Stomach smooth muscle (tissue), 2 donors: ENCODE measurements at regions not wholly inside any gene's neighbourhood (a gene's known extent, or its start where the extent isn't known, plus 50 kb on each side); places are given as distances from the start of the nearest gene placed in this dataset.

Experiments used
- H3K27ac ChIP-seq: one replicate; pipeline ENCODE4 v1.7.0; 2013; ENCODE audit warnings: mild to moderate bottlenecking, low read length, inconsistent platforms
- H3K27me3 ChIP-seq, 2 donors: one replicate each; pipeline ENCODE4 v1.7.0; 2013; ENCODE audit warnings: low read length in 2 of 2; ENCODE audit not compliant: insufficient read depth in 2 of 2, control insufficient read depth in 1 of 2
- H3K36me3 ChIP-seq, 2 donors: one replicate each; pipeline ENCODE4 v1.7.0; 2013; ENCODE audit warnings: low read length in 2 of 2; ENCODE audit not compliant: control insufficient read depth in 2 of 2, insufficient read depth in 2 of 2
- H3K4me1 ChIP-seq: one replicate; pipeline ENCODE4 v1.7.0; 2013; ENCODE audit warnings: low read length; ENCODE audit not compliant: control insufficient read depth, insufficient read depth
- H3K4me3 ChIP-seq, 2 donors: one replicate each; pipeline ENCODE4 v1.7.0; 2013; ENCODE audit warnings: low read length in 2 of 2
- H3K9ac ChIP-seq, 2 donors: one replicate each; pipeline ENCODE4 v1.7.0; 2013; ENCODE audit warnings: low read length in 2 of 2, mild to moderate bottlenecking in 1 of 2
- H3K9me3 ChIP-seq, 2 donors: one replicate each; pipeline ENCODE4 v1.7.0; 2013; ENCODE audit warnings: low read length in 2 of 2; ENCODE audit not compliant: control insufficient read depth in 2 of 2
- donor health status: healthy.
- donor health status: Pancreatic carcinoma.

DNA sequence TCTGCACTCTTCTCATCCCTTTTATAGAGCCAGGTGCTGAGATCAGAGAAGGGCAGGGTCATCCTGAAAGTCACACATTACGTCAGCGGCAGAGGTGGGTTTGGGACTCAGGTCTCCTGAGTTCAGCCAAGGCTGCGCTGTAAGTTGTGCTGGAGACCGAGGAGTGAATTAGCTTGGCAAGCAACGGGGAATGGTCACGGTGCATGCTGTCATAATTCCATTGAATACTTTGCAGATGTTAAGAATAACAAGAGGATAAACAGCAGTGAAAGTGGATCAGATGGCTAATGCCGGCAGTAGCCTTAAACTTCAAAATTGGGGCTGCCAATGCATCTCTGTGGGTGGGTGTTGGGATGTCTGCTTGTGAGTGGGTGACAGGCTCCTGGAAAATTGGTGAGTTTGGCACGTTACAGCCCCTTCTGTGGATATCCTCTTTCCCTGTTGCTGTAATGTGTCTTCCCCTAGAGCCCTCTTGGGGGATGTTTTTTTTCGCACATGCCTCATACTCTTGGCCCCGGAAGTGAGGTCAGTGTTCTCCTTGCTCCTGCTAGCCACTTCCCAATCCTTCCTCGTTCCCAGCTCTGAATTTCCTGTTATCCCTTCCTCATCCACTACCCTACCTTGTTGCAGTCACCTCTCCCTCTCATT is 287.1 kb upstream of the SRRM4 start:
- H3K4me1 ChIP-seq, result no peaks in the 10 kb centered on the region
- H3K27ac ChIP-seq, result no peak overlapping the region
- H3K4me3 ChIP-seq, result no peak overlapping the region
- no peaks in the 10 kb centered on the region for H3K36me3 ChIP-seq
- H3K9me3 ChIP-seq, result no peaks in the 10 kb centered on the region
- H3K27me3 ChIP-seq, result no peaks in the 10 kb centered on the region
- no peak overlapping the region for H3K9ac ChIP-seq

- peaks cover 0 to 5% of the 10 kb centered on the region in 2 donors for H3K9me3 ChIP-seq
- H3K36me3 ChIP-seq, result no peaks in the 10 kb centered on the region
- no peak overlapping the region for H3K9ac ChIP-seq
- H3K27ac ChIP-seq, result no peak overlapping the region
- H3K4me3 ChIP-seq, result no peak overlapping the region
- H3K4me1 ChIP-seq, result no peaks in the 10 kb centered on the region
- H3K27me3 ChIP-seq, result no peaks in the 10 kb centered on the region
These were observed 276.7 kb upstream of the SRRM4 start for GRCh38 chr12:118704527-118705241.

DNA sequence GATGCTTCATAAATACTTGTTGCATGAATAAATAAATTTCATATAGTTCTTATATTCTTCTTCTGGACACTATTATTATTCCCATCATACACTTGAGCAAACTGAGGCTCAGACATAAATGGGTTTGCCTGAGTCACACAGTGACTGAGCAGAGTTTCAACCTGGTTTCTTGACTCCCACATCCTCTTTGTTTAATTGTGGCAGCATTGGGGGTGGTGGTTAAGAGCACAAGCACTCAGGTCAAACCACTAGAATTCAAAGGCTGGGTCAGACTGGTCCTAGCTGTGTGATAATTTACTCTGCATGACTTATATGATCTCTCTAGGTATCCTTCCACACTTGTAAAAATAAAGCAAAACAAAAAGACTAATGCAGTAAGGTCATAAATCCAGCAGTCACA is 274.9 kb upstream of the SRRM4 start:
- no peaks in the 10 kb centered on the region for H3K4me1 ChIP-seq
- no peak overlapping the region for H3K9ac ChIP-seq
- no peak overlapping the region for H3K27ac ChIP-seq
- no peak overlapping the region for H3K4me3 ChIP-seq
- H3K36me3 ChIP-seq, result no peaks in the 10 kb centered on the region
- H3K27me3 ChIP-seq, result no peaks in the 10 kb centered on the region
- H3K9me3 ChIP-seq, result no peaks in the 10 kb centered on the region

- Histone ChIP-seq H3K9me3 (no peaks in the 10 kb centered on the region), H3K36me3 (no peaks in the 10 kb centered on the region), H3K4me1 (no peaks in the 10 kb centered on the region), H3K4me3 (no peak overlapping the region), H3K9ac (no peak overlapping the region), H3K27ac (no peak overlapping the region), H3K27me3 (peaks cover 3 to 4% of the 10 kb centered on the region in 2 donors)
These were observed 271.4 kb upstream of the SRRM4 start for GRCh38 chr12:118709946-118710345.

GRCh38 chr12:118711185-118711584 is 270.2 kb upstream of the SRRM4 start:
- no peak overlapping the region for H3K9ac ChIP-seq
- no peaks in the 10 kb centered on the region for H3K4me1 ChIP-seq
- H3K27me3 ChIP-seq, result peaks cover 3 to 4% of the 10 kb centered on the region in 2 donors
- H3K4me3 ChIP-seq, result no peak overlapping the region
- H3K36me3 ChIP-seq, result no peaks in the 10 kb centered on the region
- no peaks in the 10 kb centered on the region for H3K9me3 ChIP-seq
- H3K27ac ChIP-seq, result no peak overlapping the region

DNA sequence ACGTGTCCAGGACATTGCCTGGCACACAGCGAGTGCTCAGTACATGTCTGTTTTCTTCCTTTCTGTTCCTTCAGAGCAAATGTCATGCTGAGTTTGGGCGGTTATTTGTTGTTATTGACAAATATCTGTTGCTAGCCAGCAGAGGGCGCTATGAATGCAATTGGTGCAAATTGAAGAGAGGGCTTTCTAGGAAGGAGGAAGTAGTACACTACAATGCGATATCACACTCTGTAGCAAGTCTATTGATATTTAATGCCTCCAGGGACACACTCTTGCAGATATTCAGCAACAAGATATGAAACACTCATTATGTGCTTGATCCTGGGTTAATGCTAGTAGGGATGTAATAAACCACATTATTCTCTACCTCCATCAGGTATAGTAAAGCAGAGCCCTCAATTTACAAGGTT is 267.3 kb upstream of the SRRM4 start:
- no peak overlapping the region for H3K27ac ChIP-seq
- H3K4me1 ChIP-seq, result no peaks in the 10 kb centered on the region
- H3K27me3 ChIP-seq, result peaks cover 3 to 4% of the 10 kb centered on the region in 2 donors
- H3K36me3 ChIP-seq, result no peaks in the 10 kb centered on the region
- no peak overlapping the region for H3K9ac ChIP-seq
- H3K4me3 ChIP-seq, result no peak overlapping the region
- H3K9me3 ChIP-seq, result no peaks in the 10 kb centered on the region

- Histone ChIP-seq H3K4me1 (no peaks in the 10 kb centered on the region), H3K9ac (no peak overlapping the region), H3K27me3 (peaks cover 3 to 4% of the 10 kb centered on the region in 2 donors), H3K36me3 (no peaks in the 10 kb centered on the region), H3K9me3 (no peaks in the 10 kb centered on the region), H3K4me3 (no peak overlapping the region), H3K27ac (no peak overlapping the region)
These were observed 266.8 kb upstream of the SRRM4 start for GRCh38 chr12:118714500-118714899.

- no peaks in the 10 kb centered on the region for H3K4me1 ChIP-seq
- H3K9ac ChIP-seq, result no peak overlapping the region
- H3K9me3 ChIP-seq, result no peaks in the 10 kb centered on the region
- H3K36me3 ChIP-seq, result no peaks in the 10 kb centered on the region
- no peak overlapping the region for H3K27ac ChIP-seq
- H3K4me3 ChIP-seq, result no peak overlapping the region
- H3K27me3 ChIP-seq, result peaks cover 3 to 4% of the 10 kb centered on the region in 2 donors
These were observed 265.7 kb upstream of the SRRM4 start for GRCh38 chr12:118715647-118716046.

- Histone ChIP-seq H3K36me3 (no peaks in the 10 kb centered on the region), H3K4me3 (no peak overlapping the region), H3K27ac (no peak overlapping the region), H3K27me3 (no peaks in the 10 kb centered on the region), H3K9me3 (peaks cover 3 to 7% of the 10 kb centered on the region in 2 donors), H3K9ac (no peak overlapping the region), H3K4me1 (no peaks in the 10 kb centered on the region)
These were observed 254.0 kb upstream of the SRRM4 start for GRCh38 chr12:118727196-118727978.

- Histone ChIP-seq H3K36me3 (no peaks in the 10 kb centered on the region), H3K4me3 (no peak overlapping the region), H3K9ac (no peak overlapping the region), H3K9me3 (peaks cover 3 to 7% of the 10 kb centered on the region in 2 donors), H3K27me3 (no peaks in the 10 kb centered on the region), H3K4me1 (no peaks in the 10 kb centered on the region), H3K27ac (no peak overlapping the region)
These were observed 253.4 kb upstream of the SRRM4 start for GRCh38 chr12:118727979-118728366.
